GM23338 (cell line): ENCODE measurements at regions not wholly inside any gene's neighbourhood (a gene's known extent, or its start where the extent isn't known, plus 50 kb on each side); places are given as distances from the start of the nearest gene placed in this dataset.

Experiments used
- ATAC-seq: fragments of 200-7000 bp; cut with Tn5 transposase; 3 replicates; pipeline ENCODE4 v1.9.1; 2020
- DNase-seq: peaks from one replicate; pipeline ENCODE4 v3.0.0-alpha.2; 2015; ENCODE audit warnings: low spot score
- H2AFZ ChIP-seq: fragments of 200-600 bp; sonication (generic); 2 replicates; pipeline ENCODE4 v1.8.0; 2016; ENCODE audit warnings: antibody characterized with exemption, mild to moderate bottlenecking, moderate library complexity
- H3F3A ChIP-seq: fragments of 200-600 bp; sonication (generic); replicated peaks from 2 replicates; pipeline ENCODE4 v1.8.0; 2017; ENCODE audit warnings: antibody characterized with exemption, mixed run types, low read depth
- H3K27ac ChIP-seq: fragments of 200-600 bp; sonication (generic); 2 replicates; pipeline ENCODE4 v1.6.1; 2016; ENCODE audit warnings: low read depth
- H3K27me3 ChIP-seq: fragments of 200-600 bp; sonication (generic); 2 replicates; pipeline ENCODE4 v1.8.0; 2016; ENCODE audit warnings: mild to moderate bottlenecking, mixed run types, moderate library complexity; ENCODE audit not compliant: insufficient read depth
- H3K36me3 ChIP-seq: fragments of 200-600 bp; sonication (generic); 2 replicates; pipeline ENCODE4 v1.8.0; 2016; ENCODE audit warnings: mild to moderate bottlenecking; ENCODE audit not compliant: insufficient read depth
- H3K4me1 ChIP-seq: fragments of 200-600 bp; sonication (generic); 2 replicates; pipeline ENCODE4 v1.8.0; 2016; ENCODE audit warnings: mild to moderate bottlenecking, moderate library complexity; ENCODE audit not compliant: insufficient read depth
- H3K4me2 ChIP-seq: fragments of 200-600 bp; sonication (generic); 2 replicates; pipeline ENCODE4 v1.7.1; 2017; ENCODE audit warnings: mixed run types
- H3K4me3 ChIP-seq: fragments of 200-600 bp; sonication (generic); 2 replicates; pipeline ENCODE4 v1.6.1; 2016; ENCODE audit warnings: mixed run types
- H3K79me2 ChIP-seq: fragments of 200-600 bp; sonication (generic); replicated peaks from 2 replicates; pipeline ENCODE4 v1.8.0; 2017; ENCODE audit warnings: mild to moderate bottlenecking; ENCODE audit not compliant: insufficient read depth
- H3K9me2 ChIP-seq: fragments of 200-600 bp; sonication (generic); 2 replicates; pipeline ENCODE4 v1.8.0; 2017; ENCODE audit not compliant: insufficient read depth
- H4K20me1 ChIP-seq: fragments of 200-600 bp; sonication (generic); replicated peaks from 2 replicates; pipeline ENCODE4 v1.8.0; 2017; ENCODE audit warnings: mild to moderate bottlenecking; ENCODE audit not compliant: insufficient read depth
- H3K27ac Mint-ChIP-seq: 2 replicates; pipeline ENCODE4 v1.8.0; 2020; ENCODE audit warnings: inconsistent platforms, mild to moderate bottlenecking, moderate library complexity, mixed read lengths
- H3K27me3 Mint-ChIP-seq: 3 replicates; pipeline ENCODE4 v1.8.0; 2022; ENCODE audit warnings: low read depth, mild to moderate bottlenecking, moderate library complexity, mixed read lengths, inconsistent platforms; ENCODE audit not compliant: insufficient read depth, poor library complexity
- H3K36me3 Mint-ChIP-seq: 3 replicates; pipeline ENCODE4 v1.8.0; 2021; ENCODE audit warnings: low read depth, mild to moderate bottlenecking, inconsistent platforms, moderate library complexity, mixed read lengths
- H3K4me1 Mint-ChIP-seq: 3 replicates; pipeline ENCODE4 v1.8.0; 2020; ENCODE audit warnings: mild to moderate bottlenecking, inconsistent platforms, mixed read lengths
- H3K4me3 Mint-ChIP-seq: 3 replicates; pipeline ENCODE4 v1.8.0; 2021; ENCODE audit warnings: moderate library complexity, mild to moderate bottlenecking, inconsistent platforms, mixed read lengths
- H3K9me3 Mint-ChIP-seq: 3 replicates; pipeline ENCODE4 v1.8.0; 2020; ENCODE audit warnings: moderate library complexity, mild to moderate bottlenecking, inconsistent platforms, mixed read lengths
- EZH2phosphoT487 ChIP-seq: fragments of 200-600 bp; sonication (generic); IDR thresholded peaks from one replicate; pipeline ENCODE4 v1.8.1; 2018; ENCODE audit warnings: antibody characterized with exemption; ENCODE audit not compliant: unreplicated experiment
- ZNF331 ChIP-seq: fragments of 250-450 bp; sonication (Bioruptor Pico); IDR thresholded peaks from 2 replicates; pipeline ENCODE4 v1.5.0; 2020; ENCODE audit warnings: low read depth, mild to moderate bottlenecking, moderate library complexity
- TF ChIP-seq, protein P1 (sequence below): IDR thresholded peaks from one replicate; pipeline ENCODE4 v1.6.1; 2018; ENCODE audit warnings: antibody characterized with exemption; ENCODE audit not compliant: unreplicated experiment
- TF ChIP-seq, protein P2 (sequence below): fragments of 250-450 bp; sonication (Bioruptor Pico); IDR thresholded peaks from 2 replicates; pipeline ENCODE4 v1.5.0; 2020; ENCODE audit warnings: mild to moderate bottlenecking, moderate library complexity

DNA sequence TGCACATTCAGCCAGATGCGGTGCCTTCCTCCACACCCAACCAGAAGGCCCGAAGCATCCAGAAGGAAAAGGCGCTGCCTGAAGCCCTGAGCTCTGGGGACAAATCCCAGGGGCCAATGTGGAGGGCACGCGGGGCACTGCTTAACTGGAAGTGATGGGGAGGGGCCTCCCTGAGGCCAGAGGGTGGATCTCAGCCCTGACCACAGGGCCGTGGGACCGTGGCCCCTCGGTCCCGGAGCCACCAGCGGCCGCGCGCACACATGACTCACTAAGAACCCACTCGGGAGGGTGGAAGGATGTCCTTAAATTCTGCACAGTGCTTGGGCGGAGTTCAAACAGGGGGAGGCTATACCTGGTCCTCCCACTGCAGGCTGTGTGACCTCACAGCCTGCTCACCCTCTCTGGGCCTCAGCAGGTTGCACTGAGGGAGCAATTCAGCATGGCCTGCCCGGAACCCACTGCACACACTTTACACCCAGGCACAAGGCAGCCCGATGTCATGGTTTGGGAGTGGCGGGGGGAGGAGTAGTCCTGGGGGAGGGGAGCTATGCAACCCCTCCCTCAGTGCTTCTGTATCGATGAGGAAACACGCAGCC, 89.5 kb downstream of the RFLNA start (continued):
- TF ChIP-seq, protein P1, sequence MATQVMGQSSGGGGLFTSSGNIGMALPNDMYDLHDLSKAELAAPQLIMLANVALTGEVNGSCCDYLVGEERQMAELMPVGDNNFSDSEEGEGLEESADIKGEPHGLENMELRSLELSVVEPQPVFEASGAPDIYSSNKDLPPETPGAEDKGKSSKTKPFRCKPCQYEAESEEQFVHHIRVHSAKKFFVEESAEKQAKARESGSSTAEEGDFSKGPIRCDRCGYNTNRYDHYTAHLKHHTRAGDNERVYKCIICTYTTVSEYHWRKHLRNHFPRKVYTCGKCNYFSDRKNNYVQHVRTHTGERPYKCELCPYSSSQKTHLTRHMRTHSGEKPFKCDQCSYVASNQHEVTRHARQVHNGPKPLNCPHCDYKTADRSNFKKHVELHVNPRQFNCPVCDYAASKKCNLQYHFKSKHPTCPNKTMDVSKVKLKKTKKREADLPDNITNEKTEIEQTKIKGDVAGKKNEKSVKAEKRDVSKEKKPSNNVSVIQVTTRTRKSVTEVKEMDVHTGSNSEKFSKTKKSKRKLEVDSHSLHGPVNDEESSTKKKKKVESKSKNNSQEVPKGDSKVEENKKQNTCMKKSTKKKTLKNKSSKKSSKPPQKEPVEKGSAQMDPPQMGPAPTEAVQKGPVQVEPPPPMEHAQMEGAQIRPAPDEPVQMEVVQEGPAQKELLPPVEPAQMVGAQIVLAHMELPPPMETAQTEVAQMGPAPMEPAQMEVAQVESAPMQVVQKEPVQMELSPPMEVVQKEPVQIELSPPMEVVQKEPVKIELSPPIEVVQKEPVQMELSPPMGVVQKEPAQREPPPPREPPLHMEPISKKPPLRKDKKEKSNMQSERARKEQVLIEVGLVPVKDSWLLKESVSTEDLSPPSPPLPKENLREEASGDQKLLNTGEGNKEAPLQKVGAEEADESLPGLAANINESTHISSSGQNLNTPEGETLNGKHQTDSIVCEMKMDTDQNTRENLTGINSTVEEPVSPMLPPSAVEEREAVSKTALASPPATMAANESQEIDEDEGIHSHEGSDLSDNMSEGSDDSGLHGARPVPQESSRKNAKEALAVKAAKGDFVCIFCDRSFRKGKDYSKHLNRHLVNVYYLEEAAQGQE, result no peak
- no peak for TF ChIP-seq EZH2phosphoT487
- TF ChIP-seq, protein P2, sequence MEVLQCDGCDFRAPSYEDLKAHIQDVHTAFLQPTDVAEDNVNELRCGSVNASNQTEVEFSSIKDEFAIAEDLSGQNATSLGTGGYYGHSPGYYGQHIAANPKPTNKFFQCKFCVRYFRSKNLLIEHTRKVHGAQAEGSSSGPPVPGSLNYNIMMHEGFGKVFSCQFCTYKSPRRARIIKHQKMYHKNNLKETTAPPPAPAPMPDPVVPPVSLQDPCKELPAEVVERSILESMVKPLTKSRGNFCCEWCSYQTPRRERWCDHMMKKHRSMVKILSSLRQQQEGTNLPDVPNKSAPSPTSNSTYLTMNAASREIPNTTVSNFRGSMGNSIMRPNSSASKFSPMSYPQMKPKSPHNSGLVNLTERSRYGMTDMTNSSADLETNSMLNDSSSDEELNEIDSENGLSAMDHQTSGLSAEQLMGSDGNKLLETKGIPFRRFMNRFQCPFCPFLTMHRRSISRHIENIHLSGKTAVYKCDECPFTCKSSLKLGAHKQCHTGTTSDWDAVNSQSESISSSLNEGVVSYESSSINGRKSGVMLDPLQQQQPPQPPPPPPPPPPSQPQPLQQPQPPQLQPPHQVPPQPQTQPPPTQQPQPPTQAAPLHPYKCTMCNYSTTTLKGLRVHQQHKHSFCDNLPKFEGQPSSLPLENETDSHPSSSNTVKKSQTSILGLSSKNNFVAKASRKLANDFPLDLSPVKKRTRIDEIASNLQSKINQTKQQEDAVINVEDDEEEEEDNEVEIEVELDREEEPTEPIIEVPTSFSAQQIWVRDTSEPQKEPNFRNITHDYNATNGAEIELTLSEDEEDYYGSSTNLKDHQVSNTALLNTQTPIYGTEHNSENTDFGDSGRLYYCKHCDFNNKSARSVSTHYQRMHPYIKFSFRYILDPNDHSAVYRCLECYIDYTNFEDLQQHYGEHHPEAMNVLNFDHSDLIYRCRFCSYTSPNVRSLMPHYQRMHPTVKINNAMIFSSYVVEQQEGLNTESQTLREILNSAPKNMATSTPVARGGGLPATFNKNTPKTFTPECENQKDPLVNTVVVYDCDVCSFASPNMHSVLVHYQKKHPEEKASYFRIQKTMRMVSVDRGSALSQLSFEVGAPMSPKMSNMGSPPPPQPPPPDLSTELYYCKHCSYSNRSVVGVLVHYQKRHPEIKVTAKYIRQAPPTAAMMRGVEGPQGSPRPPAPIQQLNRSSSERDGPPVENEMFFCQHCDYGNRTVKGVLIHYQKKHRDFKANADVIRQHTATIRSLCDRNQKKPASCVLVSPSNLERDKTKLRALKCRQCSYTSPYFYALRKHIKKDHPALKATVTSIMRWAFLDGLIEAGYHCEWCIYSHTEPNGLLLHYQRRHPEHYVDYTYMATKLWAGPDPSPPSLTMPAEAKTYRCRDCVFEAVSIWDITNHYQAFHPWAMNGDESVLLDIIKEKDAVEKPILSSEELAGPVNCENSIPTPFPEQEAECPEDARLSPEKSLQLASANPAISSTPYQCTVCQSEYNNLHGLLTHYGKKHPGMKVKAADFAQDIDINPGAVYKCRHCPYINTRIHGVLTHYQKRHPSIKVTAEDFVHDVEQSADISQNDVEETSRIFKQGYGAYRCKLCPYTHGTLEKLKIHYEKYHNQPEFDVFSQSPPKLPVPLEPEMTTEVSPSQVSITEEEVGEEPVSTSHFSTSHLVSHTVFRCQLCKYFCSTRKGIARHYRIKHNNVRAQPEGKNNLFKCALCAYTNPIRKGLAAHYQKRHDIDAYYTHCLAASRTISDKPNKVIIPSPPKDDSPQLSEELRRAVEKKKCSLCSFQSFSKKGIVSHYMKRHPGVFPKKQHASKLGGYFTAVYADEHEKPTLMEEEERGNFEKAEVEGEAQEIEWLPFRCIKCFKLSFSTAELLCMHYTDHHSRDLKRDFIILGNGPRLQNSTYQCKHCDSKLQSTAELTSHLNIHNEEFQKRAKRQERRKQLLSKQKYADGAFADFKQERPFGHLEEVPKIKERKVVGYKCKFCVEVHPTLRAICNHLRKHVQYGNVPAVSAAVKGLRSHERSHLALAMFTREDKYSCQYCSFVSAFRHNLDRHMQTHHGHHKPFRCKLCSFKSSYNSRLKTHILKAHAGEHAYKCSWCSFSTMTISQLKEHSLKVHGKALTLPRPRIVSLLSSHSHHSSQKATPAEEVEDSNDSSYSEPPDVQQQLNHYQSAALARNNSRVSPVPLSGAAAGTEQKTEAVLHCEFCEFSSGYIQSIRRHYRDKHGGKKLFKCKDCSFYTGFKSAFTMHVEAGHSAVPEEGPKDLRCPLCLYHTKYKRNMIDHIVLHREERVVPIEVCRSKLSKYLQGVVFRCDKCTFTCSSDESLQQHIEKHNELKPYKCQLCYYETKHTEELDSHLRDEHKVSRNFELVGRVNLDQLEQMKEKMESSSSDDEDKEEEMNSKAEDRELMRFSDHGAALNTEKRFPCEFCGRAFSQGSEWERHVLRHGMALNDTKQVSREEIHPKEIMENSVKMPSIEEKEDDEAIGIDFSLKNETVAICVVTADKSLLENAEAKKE (CRISPR knock-in tag), result no peak

DNA sequence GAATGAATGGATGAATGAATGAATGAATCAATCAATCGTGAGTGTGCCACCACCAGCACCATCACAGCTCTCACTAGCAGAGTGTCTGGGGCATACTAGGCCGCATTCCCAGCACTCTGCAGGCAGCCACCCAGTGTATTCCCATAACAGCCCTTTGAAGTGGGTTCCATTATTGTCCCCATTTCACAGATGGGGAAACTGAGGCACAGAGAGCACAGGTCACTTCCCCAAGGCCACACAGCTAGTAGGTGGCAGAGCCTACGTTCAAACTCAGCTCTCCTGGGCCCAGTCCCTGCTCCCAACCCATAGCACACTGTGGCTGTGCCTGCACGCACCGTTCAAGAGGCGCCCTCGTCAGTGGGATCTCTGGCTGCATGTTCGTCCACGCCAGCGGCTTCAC, 88.1 kb downstream of the RFLNA start:
- Histone ChIP-seq H3F3A (no peaks in the 10 kb centered on the region), H2AFZ (no peak overlapping the region), H3K9me2 (no peaks in the 10 kb centered on the region), H3K4me2 (no peak overlapping the region), H3K4me3 (no peak overlapping the region), H4K20me1 (peaks cover 11% of the 10 kb centered on the region; the same call in 1 of the 2 replicates), H3K36me3 (no peaks in the 10 kb centered on the region), H3K27me3 (no peaks in the 10 kb centered on the region), H3K79me2 (peaks cover 2% of the 10 kb centered on the region; the same call in 1 of the 2 replicates), H3K27ac (no peak overlapping the region), H3K4me1 (no peaks in the 10 kb centered on the region)
- no peak for ATAC-seq
- H3K4me3 Mint-ChIP-seq, result no peak overlapping the region
- H3K27ac Mint-ChIP-seq, result no peak overlapping the region
- no peaks in the 10 kb centered on the region for H3K9me3 Mint-ChIP-seq
- H3K36me3 Mint-ChIP-seq, result peaks cover 21% of the 10 kb centered on the region; the same call in 2 of the 3 replicates
- H3K4me1 Mint-ChIP-seq, result no peaks in the 10 kb centered on the region; the same call in 2 of the 3 replicates
- DNase-seq, result no peak
- peaks cover 6% of the 10 kb centered on the region for H3K27me3 Mint-ChIP-seq
- TF ChIP-seq, protein P2 (CRISPR knock-in tag), result no peak
- TF ChIP-seq ZNF331 (CRISPR knock-in tag), result no peak
